Stimulated activated CD4-positive, alpha-beta T cell treated with anti-CD3 and anti-CD28 coated beads, Interleukin-12 subunit alpha, Interleukin-12 subunit beta, amount 100 ng/mL, for 24 hours (primary cell): ENCODE measurements at regions not wholly inside any gene's neighbourhood (a gene's known extent, or its start where the extent isn't known, plus 50 kb on each side); places are given as distances from the start of the nearest gene placed in this dataset.

ENCODE experiments used
- DNase-seq, 2 experiments: peaks; one replicate each; pipeline ENCODE4 v3.0.0-alpha.2; 2020; ENCODE audit warnings: low read depth in 2 of 2

- no peak for DNase-seq
Measured at GRCh38 chr6:165722022-165722421, 59.0 kb upstream of the PDE10A start.

- DNase-seq = no peak
Measured at GRCh38 chr6:165721356-165721755, 58.3 kb upstream of the PDE10A start.

- DNase-seq = no peak
Measured at GRCh38 chr6:165718491-165718891, 55.5 kb upstream of the PDE10A start.

- no peak for DNase-seq
Measured at GRCh38 chr6:165717732-165718465, 54.9 kb upstream of the PDE10A start.

- DNase-seq = no peak
Measured at GRCh38 chr6:165716886-165717285, 53.8 kb upstream of the PDE10A start.

GRCh38 chr6:165715428-165715827 is 52.4 kb upstream of the PDE10A start:
- DNase-seq = no peak

GRCh38 chr6:165714907-165715306 is 51.9 kb upstream of the PDE10A start:
- DNase-seq = no peak

- DNase-seq = no peak
Measured at GRCh38 chr6:165713845-165714466, 50.9 kb upstream of the PDE10A start.
